Fibroblast of lung (primary cell): ENCODE measurements at regions not wholly inside any gene's neighbourhood (a gene's known extent, or its start where the extent isn't known, plus 50 kb on each side); places are given as distances from the start of the nearest gene placed in this dataset.

ENCODE experiments used
- DNase-seq, 2 donors: peaks; one replicate each; pipeline versions ENCODE4 v3.0.0 to v3.0.0-alpha.2; 2010; ENCODE audit warnings: low read depth in 2 of 2
- H2AFZ ChIP-seq: 2 replicates; pipeline ENCODE4 v1.5.1; 2012; ENCODE audit warnings: low read length, control low read depth, inconsistent platforms
- H3K27ac ChIP-seq: 2 replicates; pipeline ENCODE4 v1.5.1; 2011; ENCODE audit warnings: low read length, control low read depth; ENCODE audit not compliant: insufficient read depth
- H3K27me3 ChIP-seq: 2 replicates; pipeline ENCODE4 v1.5.1; 2011; ENCODE audit warnings: mild to moderate bottlenecking, low read length; ENCODE audit not compliant: control insufficient read depth, insufficient read depth
- H3K36me3 ChIP-seq: 2 replicates; pipeline ENCODE4 v1.5.1; 2011; ENCODE audit warnings: low read length; ENCODE audit not compliant: control insufficient read depth, insufficient read depth
- H3K4me1 ChIP-seq: 2 replicates; pipeline ENCODE4 v1.5.1; 2011; ENCODE audit warnings: low read length; ENCODE audit not compliant: control insufficient read depth, insufficient read depth; ENCODE audit errors: extremely low read depth
- H3K4me2 ChIP-seq: 2 replicates; pipeline ENCODE4 v1.5.1; 2011; ENCODE audit warnings: low read length, control low read depth; ENCODE audit not compliant: insufficient read depth; ENCODE audit errors: extremely low read depth
- H3K4me3 ChIP-seq, 4 experiments: fragments of 200-600 bp in 1 of 4; sonication (generic) in 1 of 4; replicated peaks in 1 of 4; 2 replicates each; pipeline ENCODE4 v1.5.1; 2011 to 2016; ENCODE audit warnings: low read length in 4 of 4, low read depth in 3 of 4, mild to moderate bottlenecking in 3 of 4, control low read depth in 2 of 4, inconsistent platforms in 1 of 4, mixed read lengths in 1 of 4; ENCODE audit not compliant: insufficient read depth in 1 of 4; ENCODE audit errors: control extremely low read depth in 1 of 4
- H3K79me2 ChIP-seq: 2 replicates; pipeline ENCODE4 v1.5.1; 2012; ENCODE audit warnings: mild to moderate bottlenecking, low read length, inconsistent platforms; ENCODE audit not compliant: control insufficient read depth, insufficient read depth
- H3K9ac ChIP-seq: 2 replicates; pipeline ENCODE4 v1.5.1; 2011; ENCODE audit warnings: mild to moderate bottlenecking, low read length, control low read depth; ENCODE audit not compliant: insufficient read depth
- H3K9me3 ChIP-seq: 2 replicates; pipeline ENCODE4 v1.5.1; 2012; ENCODE audit warnings: low read depth, low read length; ENCODE audit not compliant: control insufficient read depth, insufficient read depth
- H4K20me1 ChIP-seq: 2 replicates; pipeline ENCODE4 v1.5.1; 2011; ENCODE audit warnings: low read length; ENCODE audit not compliant: control insufficient read depth, insufficient read depth; ENCODE audit errors: extremely low read depth
- EZH2 ChIP-seq: IDR thresholded peaks from 2 replicates; pipeline ENCODE4 v1.5.1; 2012; ENCODE audit warnings: low read length, control low read depth, mild to moderate bottlenecking; ENCODE audit errors: missing control alignments
- TF ChIP-seq, protein P1 (sequence below), 2 donors: IDR thresholded peaks in 1 of 2; conservative IDR thresholded peaks in 1 of 2; 1 replicate in 1 of 2; 2 replicates in 1 of 2; pipeline ENCODE4 v1.5.1; 2011 to 2012; ENCODE audit warnings: low read length in 2 of 2, control low read depth in 1 of 2, inconsistent platforms in 1 of 2, low read depth in 1 of 2, mild to moderate bottlenecking in 1 of 2

GRCh38 chr4:128362760-128363159 is 75.1 kb upstream of the PGRMC2 start:
- TF ChIP-seq, protein P1, sequence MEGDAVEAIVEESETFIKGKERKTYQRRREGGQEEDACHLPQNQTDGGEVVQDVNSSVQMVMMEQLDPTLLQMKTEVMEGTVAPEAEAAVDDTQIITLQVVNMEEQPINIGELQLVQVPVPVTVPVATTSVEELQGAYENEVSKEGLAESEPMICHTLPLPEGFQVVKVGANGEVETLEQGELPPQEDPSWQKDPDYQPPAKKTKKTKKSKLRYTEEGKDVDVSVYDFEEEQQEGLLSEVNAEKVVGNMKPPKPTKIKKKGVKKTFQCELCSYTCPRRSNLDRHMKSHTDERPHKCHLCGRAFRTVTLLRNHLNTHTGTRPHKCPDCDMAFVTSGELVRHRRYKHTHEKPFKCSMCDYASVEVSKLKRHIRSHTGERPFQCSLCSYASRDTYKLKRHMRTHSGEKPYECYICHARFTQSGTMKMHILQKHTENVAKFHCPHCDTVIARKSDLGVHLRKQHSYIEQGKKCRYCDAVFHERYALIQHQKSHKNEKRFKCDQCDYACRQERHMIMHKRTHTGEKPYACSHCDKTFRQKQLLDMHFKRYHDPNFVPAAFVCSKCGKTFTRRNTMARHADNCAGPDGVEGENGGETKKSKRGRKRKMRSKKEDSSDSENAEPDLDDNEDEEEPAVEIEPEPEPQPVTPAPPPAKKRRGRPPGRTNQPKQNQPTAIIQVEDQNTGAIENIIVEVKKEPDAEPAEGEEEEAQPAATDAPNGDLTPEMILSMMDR (conservative IDR thresholded peaks at IDR 0.05 in 1 of 2, IDR thresholded peaks at IDR 0.05 in 1 of 2; ENCODE audit: low read depth in 1 of 2, low read length in 2 of 2), result no peak
- no peak for TF ChIP-seq EZH2
- no peaks in the 10 kb centered on the region for H3K79me2 ChIP-seq
- H3K4me2 ChIP-seq, result no peak overlapping the region
- no peak overlapping the region for H3K9ac ChIP-seq
- no peak overlapping the region for H3K4me3 ChIP-seq
- no peak for DNase-seq
- no peak overlapping the region for H2AFZ ChIP-seq
- H3K4me1 ChIP-seq, result peaks cover 10% of the 10 kb centered on the region
- H4K20me1 ChIP-seq, result no peaks in the 10 kb centered on the region
- H3K27me3 ChIP-seq, result no peaks in the 10 kb centered on the region
- H3K36me3 ChIP-seq, result no peaks in the 10 kb centered on the region
- H3K9me3 ChIP-seq, result no peaks in the 10 kb centered on the region
- no peak overlapping the region for H3K27ac ChIP-seq

GRCh38 chr4:128359422-128359821 is 71.8 kb upstream of the PGRMC2 start:
- Histone ChIP-seq H3K9ac (no peak overlapping the region), H3K4me3 (no peak overlapping the region), H3K27ac (no peak overlapping the region), H2AFZ (no peak overlapping the region), H3K36me3 (no peaks in the 10 kb centered on the region), H3K9me3 (no peaks in the 10 kb centered on the region), H3K27me3 (no peaks in the 10 kb centered on the region), H4K20me1 (no peaks in the 10 kb centered on the region), H3K4me1 (peaks cover 18% of the 10 kb centered on the region), H3K4me2 (no peak overlapping the region), H3K79me2 (no peaks in the 10 kb centered on the region)
- TF ChIP-seq, protein P1 (conservative IDR thresholded peaks at IDR 0.05 in 1 of 2, IDR thresholded peaks at IDR 0.05 in 1 of 2; ENCODE audit: low read depth in 1 of 2, low read length in 2 of 2), result no peak
- TF ChIP-seq EZH2, result no peak
- no peak for DNase-seq

DNA sequence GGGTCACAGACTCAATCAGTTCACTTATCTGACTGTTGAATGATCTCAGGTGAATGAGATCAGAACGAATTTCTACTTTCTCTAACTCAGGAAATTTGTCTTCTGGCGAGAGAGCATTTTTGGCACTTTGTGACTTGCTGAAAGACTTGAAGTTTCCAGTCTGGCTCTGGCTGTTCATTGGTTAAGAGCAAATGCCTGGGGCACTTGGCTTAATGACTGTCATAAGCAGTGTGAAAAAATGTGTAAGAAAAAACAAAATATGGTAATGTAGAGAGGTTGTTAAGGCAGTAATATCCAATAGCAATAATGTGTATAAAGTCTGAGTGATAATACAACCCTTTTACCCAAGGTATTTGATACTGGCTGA is 71.3 kb upstream of the PGRMC2 start:
- Histone ChIP-seq H4K20me1 (no peaks in the 10 kb centered on the region), H3K4me3 (no peak overlapping the region), H3K36me3 (no peaks in the 10 kb centered on the region), H3K9me3 (no peaks in the 10 kb centered on the region), H3K9ac (no peak overlapping the region), H3K4me2 (no peak overlapping the region), H3K4me1 (peaks cover 22% of the 10 kb centered on the region), H3K79me2 (no peaks in the 10 kb centered on the region), H3K27ac (no peak overlapping the region), H3K27me3 (no peaks in the 10 kb centered on the region), H2AFZ (no peak overlapping the region)
- no peak for DNase-seq
- TF ChIP-seq EZH2, result no peak
- TF ChIP-seq, protein P1 (conservative IDR thresholded peaks at IDR 0.05 in 1 of 2, IDR thresholded peaks at IDR 0.05 in 1 of 2; ENCODE audit: low read depth in 1 of 2, low read length in 2 of 2), result no peak
